IMR-90 (cell line): ENCODE measurements at regions not wholly inside any gene's neighbourhood (a gene's known extent, or its start where the extent isn't known, plus 50 kb on each side); places are given as distances from the start of the nearest gene placed in this dataset.

Experiments
- ATAC-seq: fragments of 200-7000 bp; cut with Tn5 transposase; 2 replicates; pipeline ENCODE4 v1.9.1; 2020; ENCODE audit warnings: low read depth, mild to moderate bottlenecking, moderate library complexity
- BruUV-seq: library from RNA; stranded (reverse); fragments of 400-500 nt; replicated peaks from 2 replicates; lab custom pipeline; 2021; lab: Mats Ljungman, UMichigan
- CTCF ChIA-PET: fragments of 300-600 bp; formaldehyde crosslinking; extraction: SDS; loops from one replicate; lab custom pipeline; 2021; ENCODE audit warnings: antibody characterized with exemption; lab: Yijun Ruan, JAX
- POLR2A ChIA-PET: fragments of 300-600 bp; sonication (Branson Sonifier 250); formaldehyde crosslinking; loops from one replicate; lab custom pipeline; 2022; ENCODE audit warnings: antibody characterized with exemption; ENCODE audit not compliant: unreplicated experiment; lab: Charles Lee
- DNase-seq: peaks from one replicate; pipeline ENCODE4 v3.0.0; 2013
- H2AFZ ChIP-seq: replicated peaks from 2 replicates; pipeline ENCODE3; 2013; ENCODE audit warnings: low read length, mild to moderate bottlenecking; ENCODE audit not compliant: poor library complexity
- H2AK5ac ChIP-seq: 2 replicates; pipeline ENCODE4 v1.6.1; 2013; ENCODE audit warnings: low read depth, low read length, inconsistent platforms
- H2AK9ac ChIP-seq: replicated peaks from 2 replicates; pipeline ENCODE3; 2013; ENCODE audit warnings: mild to moderate bottlenecking, low read depth, low read length, moderate library complexity; ENCODE audit not compliant: poor library complexity
- H2BK120ac ChIP-seq: 2 replicates; pipeline ENCODE4 v1.6.1; 2013; ENCODE audit warnings: low read depth, low read length, inconsistent platforms
- H2BK15ac ChIP-seq: 3 replicates; pipeline ENCODE4 v1.6.1; 2013; ENCODE audit warnings: low read depth, low read length, inconsistent platforms
- H2BK20ac ChIP-seq: 2 replicates; pipeline ENCODE4 v1.6.1; 2013; ENCODE audit warnings: low read depth, mild to moderate bottlenecking, inconsistent platforms, low read length, moderate library complexity
- H2BK5ac ChIP-seq: 2 replicates; pipeline ENCODE4 v1.6.1; 2013; ENCODE audit warnings: mild to moderate bottlenecking, low read depth, low read length, inconsistent platforms; ENCODE audit not compliant: poor library complexity, severe bottlenecking
- H3K14ac ChIP-seq: replicated peaks from 2 replicates; pipeline ENCODE4 v1.6.1; 2013; ENCODE audit warnings: low read depth, low read length, inconsistent platforms
- H3K18ac ChIP-seq: 2 replicates; pipeline ENCODE4 v1.6.1; 2013; ENCODE audit warnings: low read depth, low read length, control low read depth
- H3K23ac ChIP-seq: 2 replicates; pipeline ENCODE4 v1.6.1; 2013; ENCODE audit warnings: low read depth, low read length, inconsistent platforms
- H3K27ac ChIP-seq: 2 replicates; pipeline ENCODE4 v1.5.1; 2013; ENCODE audit warnings: mild to moderate bottlenecking, control low read depth, low read length; ENCODE audit not compliant: insufficient read depth
- H3K27me3 ChIP-seq: 2 replicates; pipeline ENCODE4 v1.6.1; 2013; ENCODE audit warnings: low read length; ENCODE audit not compliant: control insufficient read depth, insufficient read depth
- H3K36me3 ChIP-seq: 2 replicates; pipeline ENCODE4 v1.6.1; 2013; ENCODE audit warnings: low read length, mixed read lengths; ENCODE audit not compliant: control insufficient read depth, insufficient read depth
- H3K4ac ChIP-seq: 2 replicates; pipeline ENCODE4 v1.6.1; 2013; ENCODE audit warnings: low read depth, low read length, inconsistent platforms
- H3K4me1 ChIP-seq: 2 replicates; pipeline ENCODE4 v1.6.1; 2013; ENCODE audit warnings: low read length, mixed read lengths; ENCODE audit not compliant: control insufficient read depth, insufficient read depth
- H3K4me2 ChIP-seq: 2 replicates; pipeline ENCODE4 v1.6.1; 2013; ENCODE audit warnings: low read depth, mild to moderate bottlenecking, control low read depth, low read length, moderate library complexity
- H3K4me3 ChIP-seq: 2 replicates; pipeline ENCODE4 v1.5.1; 2013; ENCODE audit warnings: low read depth, mild to moderate bottlenecking, control low read depth, low read length, moderate library complexity; ENCODE audit not compliant: insufficient read depth
- H3K56ac ChIP-seq: 2 replicates; pipeline ENCODE4 v1.6.1; 2013; ENCODE audit warnings: low read length, inconsistent platforms; ENCODE audit not compliant: insufficient read depth; ENCODE audit errors: extremely low read depth
- H3K79me1 ChIP-seq, 2 experiments: 2 replicates each; pipeline ENCODE4 v1.6.1; 2013; ENCODE audit warnings: low read length in 2 of 2, inconsistent platforms in 1 of 2, low read depth in 1 of 2
- H3K9ac ChIP-seq: 2 replicates; pipeline ENCODE4 v1.6.1; 2013; ENCODE audit warnings: low read depth, low read length, control low read depth
- H3K9me1 ChIP-seq: 2 replicates; pipeline ENCODE4 v1.6.1; 2013; ENCODE audit warnings: low read length, inconsistent platforms; ENCODE audit not compliant: insufficient read depth
- H3K9me3 ChIP-seq: 2 replicates; pipeline ENCODE4 v1.6.1; 2013; ENCODE audit warnings: low read length; ENCODE audit not compliant: control insufficient read depth, insufficient read depth
- H4K20me1 ChIP-seq: 2 replicates; pipeline ENCODE4 v1.6.1; 2013; ENCODE audit warnings: low read length, inconsistent platforms; ENCODE audit not compliant: insufficient read depth
- H4K5ac ChIP-seq: 2 replicates; pipeline ENCODE4 v1.6.1; 2013; ENCODE audit warnings: mild to moderate bottlenecking, low read depth, low read length, control low read depth
- H4K8ac ChIP-seq, 2 experiments: 2 replicates each; pipeline ENCODE4 v1.6.1; 2013; ENCODE audit warnings: low read depth in 2 of 2, low read length in 2 of 2, control low read depth in 1 of 2, inconsistent platforms in 1 of 2
- H4K91ac ChIP-seq: 2 replicates; pipeline ENCODE4 v1.6.1; 2013; ENCODE audit warnings: low read depth, low read length, inconsistent platforms; ENCODE audit not compliant: insufficient read depth
- BHLHE40 ChIP-seq: fragments of 150-350 bp; IDR thresholded peaks from 2 replicates; pipeline ENCODE4 v1.6.1; 2016; ENCODE audit warnings: mild to moderate bottlenecking, low read depth, low read length
- CEBPB ChIP-seq: IDR thresholded peaks from 2 replicates; pipeline ENCODE4 v1.6.1; 2012; ENCODE audit warnings: low read depth, low read length, improper control_type of control experiment
- CHD1 ChIP-seq: IDR thresholded peaks from 2 replicates; pipeline ENCODE4 v1.6.1; 2012; ENCODE audit warnings: low read depth, low read length, improper control_type of control experiment
- CTCF ChIP-seq: conservative IDR thresholded peaks from 2 replicates; pipeline ENCODE4 v1.5.1; 2012; ENCODE audit warnings: mild to moderate bottlenecking, low read depth, low read length, improper control_type of control experiment
- ELK1 ChIP-seq: fragments of 150-350 bp; IDR thresholded peaks from 2 replicates; pipeline ENCODE4 v1.6.1; 2016; ENCODE audit warnings: low read depth, mild to moderate bottlenecking, low read length, moderate library complexity, borderline replicate concordance
- FOS ChIP-seq: fragments of 150-350 bp; IDR thresholded peaks from 2 replicates; pipeline ENCODE4 v1.6.1; 2016; ENCODE audit warnings: low read depth, low read length
- MAFK ChIP-seq: IDR thresholded peaks from 2 replicates; pipeline ENCODE4 v1.6.1; 2012; ENCODE audit warnings: low read depth, low read length, improper control_type of control experiment
- MAZ ChIP-seq: IDR thresholded peaks from 2 replicates; pipeline ENCODE4 v1.6.1; 2012; ENCODE audit warnings: low read depth, mild to moderate bottlenecking, low read length, improper control_type of control experiment, moderate library complexity, borderline replicate concordance
- MXI1 ChIP-seq: IDR thresholded peaks from 2 replicates; pipeline ENCODE4 v1.6.1; 2012; ENCODE audit warnings: low read depth, mild to moderate bottlenecking, low read length, moderate library complexity, borderline replicate concordance
- NFE2L2 ChIP-seq: fragments of 150-350 bp; IDR thresholded peaks from 2 replicates; pipeline ENCODE4 v1.6.1; 2016; ENCODE audit warnings: low read depth, mild to moderate bottlenecking, low read length
- POLR2A ChIP-seq: IDR thresholded peaks from 2 replicates; pipeline ENCODE4 v1.6.1; 2012; ENCODE audit warnings: mild to moderate bottlenecking, low read depth, low read length
- RAD21 ChIP-seq: IDR thresholded peaks from 2 replicates; pipeline ENCODE4 v1.6.1; 2012; ENCODE audit warnings: low read length, improper control_type of control experiment
- RCOR1 ChIP-seq: IDR thresholded peaks from 2 replicates; pipeline ENCODE4 v1.6.1; 2012; ENCODE audit warnings: mild to moderate bottlenecking, low read length, improper control_type of control experiment; ENCODE audit not compliant: insufficient replicate concordance
- RFX5 ChIP-seq: IDR thresholded peaks from 2 replicates; pipeline ENCODE4 v1.8.0; 2012; ENCODE audit warnings: low read depth, mild to moderate bottlenecking, low read length, moderate library complexity
- SMC3 ChIP-seq: fragments of 150-350 bp; IDR thresholded peaks from 2 replicates; pipeline ENCODE4 v1.6.1; 2016; ENCODE audit warnings: low read depth, mild to moderate bottlenecking, antibody characterized with exemption, low read length, moderate library complexity
- USF2 ChIP-seq: fragments of 150-350 bp; IDR thresholded peaks from 2 replicates; pipeline ENCODE4 v1.6.1; 2017; ENCODE audit warnings: mild to moderate bottlenecking, antibody characterized with exemption, low read length, low read depth
- dilution Hi-C: fragments of 300-500 bp; cut with HindIII; formaldehyde crosslinking; loops from one replicate; pipeline ENCODE4 v1.14.3; 2018; ENCODE audit warnings: low sequenced_read_pairs; ENCODE audit not compliant: unreplicated experiment
- in situ Hi-C: fragments of 300-500 bp; cut with MboI; formaldehyde crosslinking; loops from 3 replicates; pipeline ENCODE4 v1.14.3; 2019; ENCODE audit warnings: low sequenced_read_pairs, inconsistent platforms, mixed read lengths
- intact Hi-C: fragments of 100-400 bp; cut with micrococcal nuclease; formaldehyde crosslinking; loops from 2 replicates; pipeline ENCODE4 v1.10.0; 2022

- intact Hi-C loops = no loop called here
- Histone ChIP-seq H2AK9ac (no peak overlapping the region), H2BK20ac (no peak overlapping the region), H4K8ac (no peak overlapping the region), H3K4me3 (no peak overlapping the region), H3K23ac (no peak overlapping the region), H3K18ac (no peak overlapping the region), H4K5ac (no peak overlapping the region), H3K56ac (no peak overlapping the region), H3K36me3 (no peaks in the 10 kb centered on the region), H3K14ac (no peak overlapping the region), H2BK15ac (no peak overlapping the region), H3K9me3 (no peaks in the 10 kb centered on the region), H2BK5ac (no peak overlapping the region), H4K91ac (no peak overlapping the region), H3K4me2 (no peak overlapping the region), H3K79me1 (no peaks in the 10 kb centered on the region), H3K9me1 (no peaks in the 10 kb centered on the region), H3K4me1 (no peaks in the 10 kb centered on the region), H3K9ac (no peak overlapping the region), H2BK120ac (no peak overlapping the region), H2AFZ (no peak overlapping the region), H3K4ac (no peak overlapping the region), H4K20me1 (no peaks in the 10 kb centered on the region), H3K27ac (no peak overlapping the region), H2AK5ac (no peak overlapping the region), H3K27me3 (no peaks in the 10 kb centered on the region)
- BruUV-seq = no TSS peak
- no peak for ATAC-seq
- dilution Hi-C loops = no loop called here
- TF ChIP-seq RFX5 = no peak
- TF ChIP-seq CTCF = no peak
- TF ChIP-seq MAZ = no peak
- no peak for TF ChIP-seq USF2
- no peak for TF ChIP-seq RAD21
- TF ChIP-seq CHD1 = no peak
- TF ChIP-seq NFE2L2 = no peak
- no peak for TF ChIP-seq MXI1
- TF ChIP-seq BHLHE40 = no peak
- no peak for TF ChIP-seq FOS
- TF ChIP-seq MAFK = no peak
- TF ChIP-seq ELK1 = no peak
- no peak for TF ChIP-seq CEBPB
- TF ChIP-seq RCOR1 = no peak
- TF ChIP-seq SMC3 = no peak
- TF ChIP-seq POLR2A = no peak
- DNase-seq = no peak
- CTCF ChIA-PET = interaction anchor here (0.5 to 1.3 kb wide), 3 partner anchors 53 to 1237 kb away, joined by 3 to 4 read pairs (median 3); no protein-coding TSS in a partner anchor
- in situ Hi-C loops = no loop called here
- POLR2A ChIA-PET = interaction anchor here (0.5 kb wide), 1 partner anchor 127 kb away, joined by 3 read pairs; no protein-coding TSS in a partner anchor
Measured at GRCh38 chr6:91193446-91193845, 606.6 kb upstream of the MAP3K7 start.
